NCI-H1105 treated with DMSO at 0.1 percent for 48 hours (cell line): ENCODE measurements at regions not wholly inside any gene's neighbourhood (a gene's known extent, or its start where the extent isn't known, plus 50 kb on each side); places are given as distances from the start of the nearest gene placed in this dataset.

Experiments
- DNase-seq: peaks from one replicate; lab custom pipeline; 2025; lab: John Stamatoyannopoulos, UW

DNA sequence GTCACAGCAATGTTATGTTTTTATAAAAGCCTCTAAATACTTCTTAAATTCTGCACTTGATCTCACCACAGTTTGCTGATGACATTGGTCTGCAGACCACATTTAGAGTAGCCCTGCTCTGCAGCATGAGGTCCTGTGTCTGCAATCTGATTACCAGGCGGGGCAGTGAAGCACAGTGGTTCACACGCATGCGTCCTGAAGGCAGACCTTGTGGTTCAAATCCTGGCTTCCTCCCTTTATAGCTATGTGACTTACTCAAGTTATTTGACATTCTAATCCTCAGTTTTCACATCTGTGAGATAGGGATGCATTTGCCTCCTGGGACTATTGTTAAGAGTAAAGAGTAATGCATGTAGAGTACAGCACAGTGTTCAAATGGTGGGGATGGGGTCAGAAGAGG, 50.3 kb downstream of the BMAL2 start:
- DNase-seq, result no peak

DNA sequence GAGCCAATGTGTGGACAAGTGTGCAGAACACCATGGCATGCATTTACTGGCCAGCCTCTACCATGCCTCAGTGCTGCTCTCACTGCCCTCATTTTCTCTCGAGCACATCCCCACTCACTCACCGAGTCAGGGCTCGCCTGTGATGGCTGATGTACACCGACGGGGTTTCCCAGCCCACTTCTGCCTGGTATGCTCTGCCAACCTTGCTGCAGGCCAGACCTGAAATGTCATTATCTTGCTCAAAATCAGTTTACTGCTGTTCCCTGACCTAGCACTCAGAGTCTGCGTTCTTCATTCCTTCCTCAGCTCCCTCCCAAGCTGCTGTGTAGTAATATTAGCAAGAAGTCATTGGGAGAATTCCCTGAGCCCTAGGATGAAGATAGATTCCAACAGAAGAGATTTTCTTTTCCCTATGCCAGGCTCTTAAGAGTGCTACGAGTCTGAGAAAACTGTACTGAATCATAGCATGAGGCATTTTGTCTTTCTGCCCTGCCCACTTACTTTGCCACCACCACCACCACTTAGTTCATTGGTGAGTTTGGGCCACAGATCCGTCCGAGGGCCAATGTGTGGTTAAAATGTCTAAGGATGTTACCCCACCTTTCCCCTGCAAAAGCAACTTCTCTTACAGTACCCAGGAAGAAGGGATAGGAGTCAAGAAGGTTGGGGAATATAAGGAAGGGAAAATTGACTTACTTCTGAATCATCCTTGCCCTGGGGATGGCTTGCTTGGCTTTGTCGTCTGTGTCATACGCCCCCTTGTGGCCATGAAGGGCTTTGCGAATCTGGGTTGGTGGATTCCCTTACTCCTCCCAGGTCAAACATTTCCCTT, 51.0 kb downstream of the BMAL2 start:
- DNase-seq, result peak; percentile 60

GRCh38 chr12:27384261-27384590, 51.6 kb downstream of the BMAL2 start:
- DNase-seq, result no peak

GRCh38 chr12:27385766-27386564, 53.3 kb downstream of the BMAL2 start:
- DNase-seq, result no peak

DNA sequence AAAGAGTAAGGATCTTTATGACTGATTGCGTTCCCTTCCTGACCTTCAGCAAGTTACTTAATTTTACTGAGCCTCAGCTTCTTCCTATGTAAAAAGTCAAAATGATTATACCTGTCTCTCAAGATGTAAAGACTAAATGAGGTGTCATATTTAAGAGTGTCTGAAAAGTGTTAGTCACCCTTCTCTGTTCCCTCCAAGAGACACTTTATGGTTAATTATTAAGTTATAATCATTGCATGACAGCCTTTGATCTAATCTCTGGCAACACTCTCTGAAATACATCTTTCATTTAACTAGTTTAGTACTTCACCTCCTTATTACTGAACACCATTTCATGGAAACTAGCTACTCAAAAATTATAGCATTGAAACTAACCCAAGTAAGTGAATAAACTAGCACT, 54.8 kb downstream of the BMAL2 start:
- no peak for DNase-seq

DNA sequence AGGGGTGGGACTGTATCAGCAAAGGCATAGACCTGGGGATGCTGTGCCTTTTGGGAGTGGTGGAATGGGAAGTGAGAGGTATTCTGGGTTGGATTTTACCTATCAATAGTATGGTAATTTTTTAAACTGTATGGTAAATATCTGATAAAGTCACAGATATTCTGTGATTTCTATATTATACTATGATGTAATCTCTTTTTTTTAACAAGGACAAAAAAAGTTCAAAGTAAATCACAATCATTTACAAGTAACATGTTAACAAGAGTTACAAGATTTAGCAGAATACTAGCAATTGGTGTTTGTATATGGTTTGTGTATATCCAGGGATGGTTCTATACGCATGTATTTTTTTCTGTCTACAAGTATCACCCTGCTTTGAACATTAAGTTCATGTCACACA, 56.0 kb downstream of the BMAL2 start:
- no peak for DNase-seq

DNA sequence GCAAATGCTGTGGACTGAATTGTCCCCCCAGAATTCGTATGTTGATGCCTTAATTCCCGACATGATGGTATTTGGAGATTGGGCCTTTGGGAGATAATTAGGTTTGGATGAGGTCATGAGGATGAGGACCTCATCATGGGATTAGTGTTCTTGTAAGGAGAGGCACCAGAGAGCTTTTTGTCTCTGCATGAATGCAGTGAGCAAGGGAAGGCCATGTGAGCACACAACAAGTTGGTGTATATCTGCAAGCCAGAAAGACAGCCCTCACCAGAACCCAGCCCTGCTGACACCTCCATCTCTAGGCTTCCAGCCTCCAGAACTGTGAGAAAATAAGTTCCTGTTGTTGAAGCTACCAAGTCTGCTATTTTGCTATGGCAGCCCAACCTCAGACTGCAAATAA, 51.9 kb upstream of the SMCO2 start:
- DNase-seq, result no peak

- DNase-seq, result no peak
Measured at GRCh38 chr12:27396216-27396815, 50.2 kb upstream of the SMCO2 start.
